ENCODE measurements at regions not wholly inside any gene's neighbourhood (a gene's known extent, or its start where the extent isn't known, plus 50 kb on each side); places are given as distances from the start of the nearest gene placed in this dataset.

- TF ChIP-seq, protein P1, sequence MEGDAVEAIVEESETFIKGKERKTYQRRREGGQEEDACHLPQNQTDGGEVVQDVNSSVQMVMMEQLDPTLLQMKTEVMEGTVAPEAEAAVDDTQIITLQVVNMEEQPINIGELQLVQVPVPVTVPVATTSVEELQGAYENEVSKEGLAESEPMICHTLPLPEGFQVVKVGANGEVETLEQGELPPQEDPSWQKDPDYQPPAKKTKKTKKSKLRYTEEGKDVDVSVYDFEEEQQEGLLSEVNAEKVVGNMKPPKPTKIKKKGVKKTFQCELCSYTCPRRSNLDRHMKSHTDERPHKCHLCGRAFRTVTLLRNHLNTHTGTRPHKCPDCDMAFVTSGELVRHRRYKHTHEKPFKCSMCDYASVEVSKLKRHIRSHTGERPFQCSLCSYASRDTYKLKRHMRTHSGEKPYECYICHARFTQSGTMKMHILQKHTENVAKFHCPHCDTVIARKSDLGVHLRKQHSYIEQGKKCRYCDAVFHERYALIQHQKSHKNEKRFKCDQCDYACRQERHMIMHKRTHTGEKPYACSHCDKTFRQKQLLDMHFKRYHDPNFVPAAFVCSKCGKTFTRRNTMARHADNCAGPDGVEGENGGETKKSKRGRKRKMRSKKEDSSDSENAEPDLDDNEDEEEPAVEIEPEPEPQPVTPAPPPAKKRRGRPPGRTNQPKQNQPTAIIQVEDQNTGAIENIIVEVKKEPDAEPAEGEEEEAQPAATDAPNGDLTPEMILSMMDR (IDR thresholded peaks at IDR 0.05; ENCODE audit: poor library complexity): no peak
- no peak for TF ChIP-seq EZH2 (IDR thresholded peaks at IDR 0.05; ENCODE audit: borderline replicate concordance)
- TF ChIP-seq EZH2phosphoT487 (IDR thresholded peaks at IDR 0.05; ENCODE audit: low read depth, severe bottlenecking, unreplicated experiment): no peak
Measured at GRCh38 chr14:85106506-85106905, 423.4 kb upstream of the FLRT2 start.
